Psoas muscle (tissue), 7 donors: ENCODE measurements at regions not wholly inside any gene's neighbourhood (a gene's known extent, or its start where the extent isn't known, plus 50 kb on each side); places are given as distances from the start of the nearest gene placed in this dataset.

ENCODE experiments used
- ATAC-seq, 4 donors: fragments of 200-7000 bp; cut with Tn5 transposase; one replicate each; pipeline ENCODE4 v1.9.1; 2020; ENCODE audit warnings: moderate library complexity in 3 of 4, mild to moderate bottlenecking in 2 of 4
- DNase-seq, 2 donors: peaks; one replicate each; pipeline ENCODE4 v3.0.0-alpha.2; 2020
- H3K27ac ChIP-seq: fragments of 200-600 bp; one replicate; pipeline ENCODE4 v1.8.0; 2022
- H3K27me3 ChIP-seq, 3 donors: fragments of 200-600 bp in 1 of 3; one replicate each; pipeline versions ENCODE4 v1.6.1 to v1.8.0; 2013 to 2022; ENCODE audit warnings: low read length in 2 of 3, mild to moderate bottlenecking in 2 of 3, moderate library complexity in 1 of 3; ENCODE audit not compliant: insufficient read depth in 3 of 3
- H3K36me3 ChIP-seq, 2 donors: fragments of 200-600 bp in 1 of 2; one replicate each; pipeline versions ENCODE4 v1.6.1 to v1.8.0; 2013 to 2022; ENCODE audit warnings: low read depth in 1 of 2, mild to moderate bottlenecking in 1 of 2, moderate library complexity in 1 of 2; ENCODE audit not compliant: insufficient read depth in 1 of 2
- H3K4me1 ChIP-seq: fragments of 200-600 bp; one replicate; pipeline ENCODE4 v1.8.0; 2022
- H3K4me3 ChIP-seq: fragments of 200-600 bp; one replicate; pipeline ENCODE4 v1.8.0; 2022; ENCODE audit warnings: mild to moderate bottlenecking
- H3K9me3 ChIP-seq: fragments of 200-600 bp; one replicate; pipeline ENCODE4 v1.8.0; 2022
- CTCF ChIP-seq: fragments of 200-600 bp; IDR thresholded peaks from one replicate; pipeline ENCODE4 v1.8.0; 2022; ENCODE audit warnings: antibody characterized with exemption
- WGBS, 3 donors: extraction: QIAGEN DNeasy Blood & Tissue Kit; methylation state at CpG; one replicate each; pipeline versions ENCODE4 v1.1.6 to v1.1.7; 2013; 5-methylcytosine and 5-hydroxymethylcytosine counted together
- intact Hi-C, 2 donors: fragments of 100-400 bp; cut with DNase I; formaldehyde crosslinking; loops; one replicate each; pipeline versions ENCODE4 v1.11.0 to v1.14.2; 2022
- donor health status: healthy with polysubstance abuse.
- donor health status: DM: no; HTN: no; CAD: no; lungs with moderate emphysema.
- donor health status: Bipolar disorder and iron deficiency.
- donor health status: healthy.
- donor health status: DM: yes; HTN: yes; CAD: no.
- donor health status: DM: no; HTN: no; CAD: no.
- donor health status: DM: yes; HTN: yes; CAD: no.

- no peaks in the 10 kb centered on the region for H3K9me3 ChIP-seq
- H3K27me3 ChIP-seq = no peaks in the 10 kb centered on the region
- DNase-seq (no peak), ATAC-seq (no peak)
- no peaks in the 10 kb centered on the region for H3K36me3 ChIP-seq
- no peak for TF ChIP-seq CTCF
- 45 to 54% (median 48%) methylated on average over 3 of the region's 3 CpGs for WGBS, 3 donors
- no peak overlapping the region for H3K27ac ChIP-seq
- no peaks in the 10 kb centered on the region for H3K4me1 ChIP-seq
- no peak overlapping the region for H3K4me3 ChIP-seq
- intact Hi-C loops = no loop called here
Measured at GRCh38 chr5:18370531-18370930, 736.3 kb downstream of the TAF11L14 start.

GRCh38 chr5:18375641-18376040, 741.4 kb downstream of the TAF11L14 start:
- H3K4me3 ChIP-seq = no peak overlapping the region
- DNase-seq = no peak
- H3K27ac ChIP-seq = no peak overlapping the region
- no peaks in the 10 kb centered on the region for H3K4me1 ChIP-seq
- H3K9me3 ChIP-seq = no peaks in the 10 kb centered on the region
- TF ChIP-seq CTCF = no peak
- WGBS, 3 donors = 21 to 28% (median 23%) methylated on average over 2 of the region's 2 CpGs
- no peak for ATAC-seq
- no peaks in the 10 kb centered on the region for H3K36me3 ChIP-seq
- no peaks in the 10 kb centered on the region for H3K27me3 ChIP-seq
- intact Hi-C loops = no loop called here

- H3K27ac ChIP-seq = no peak overlapping the region
- intact Hi-C loops = no loop called here
- no peak for TF ChIP-seq CTCF
- no peaks in the 10 kb centered on the region for H3K4me1 ChIP-seq
- H3K4me3 ChIP-seq = no peak overlapping the region
- DNase-seq (no peak), ATAC-seq (no peak)
- H3K36me3 ChIP-seq = no peaks in the 10 kb centered on the region
- H3K9me3 ChIP-seq = no peaks in the 10 kb centered on the region
- H3K27me3 ChIP-seq = no peaks in the 10 kb centered on the region
- WGBS, 3 donors = 20 to 34% (median 27%) methylated on average over 2 of the region's 2 CpGs
Measured at GRCh38 chr5:18378066-18378465, 743.8 kb downstream of the TAF11L14 start.

- Histone ChIP-seq H3K27ac (no peak overlapping the region), H3K27me3 (no peaks in the 10 kb centered on the region), H3K9me3 (no peaks in the 10 kb centered on the region), H3K4me3 (no peak overlapping the region), H3K36me3 (no peaks in the 10 kb centered on the region), H3K4me1 (no peaks in the 10 kb centered on the region)
- DNase-seq (no peak), ATAC-seq (no peak)
- no peak for TF ChIP-seq CTCF
- intact Hi-C loops = no loop called here
- WGBS, 3 donors = 0 to 84% (median 39%) methylated on average over 1 of the region's 1 CpG
Measured at GRCh38 chr5:18379189-18379588, 744.9 kb downstream of the TAF11L14 start.

DNA sequence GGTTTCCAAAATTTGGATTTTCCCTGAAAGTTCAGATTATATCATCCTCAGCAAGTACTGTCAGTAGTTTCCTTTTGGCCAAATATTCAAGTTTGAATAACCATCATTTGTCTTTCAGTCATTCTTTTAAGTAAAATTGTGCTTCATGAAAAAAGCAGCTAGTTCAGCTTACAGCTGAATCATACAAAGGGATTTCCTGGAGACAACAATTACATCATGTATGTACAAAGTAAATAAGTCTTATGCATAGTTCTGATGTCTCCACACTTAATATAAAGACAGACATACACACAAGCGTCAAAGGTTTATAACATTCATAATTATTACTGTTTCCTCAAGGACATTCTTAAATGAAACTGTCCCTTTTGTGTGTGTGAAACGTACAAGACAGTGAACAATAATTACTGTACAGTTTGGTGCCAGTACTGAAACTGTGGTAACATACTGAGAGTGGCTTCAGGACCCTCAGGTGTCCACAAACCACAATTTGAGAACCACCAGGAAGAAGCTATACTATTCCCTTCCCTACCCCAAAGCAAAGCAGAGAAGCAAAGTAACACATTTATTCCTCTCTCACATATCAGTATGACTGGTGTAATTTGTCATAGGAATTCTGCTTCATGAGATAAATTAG, 746.6 kb downstream of the TAF11L14 start:
- Histone ChIP-seq H3K27me3 (no peaks in the 10 kb centered on the region), H3K9me3 (no peaks in the 10 kb centered on the region)

More for the DNA sequence above, 746.6 kb downstream of the TAF11L14 start:
- TF ChIP-seq CTCF = no peak
- no peaks in the 10 kb centered on the region for H3K4me1 ChIP-seq
- DNase-seq (no peak), ATAC-seq (no peak)
- 69 to 75% (median 71%) methylated on average over 2 of the region's 2 CpGs for WGBS, 3 donors
- intact Hi-C loops = no loop called here
- H3K27ac ChIP-seq = no peak overlapping the region
- no peak overlapping the region for H3K4me3 ChIP-seq
- no peaks in the 10 kb centered on the region for H3K36me3 ChIP-seq
